HCT116 (cell line): ENCODE measurements at regions not wholly inside any gene's neighbourhood (a gene's known extent, or its start where the extent isn't known, plus 50 kb on each side); places are given as distances from the start of the nearest gene placed in this dataset.
"Not testable (repeated sequence)": the region's sequence is repeated elsewhere in the genome, so short reads cannot be mapped to it uniquely, and the experiment has no call there.

Experiments
- ATAC-seq: fragments of 200-7000 bp; cut with Tn5 transposase; 2 replicates; pipeline ENCODE4 v1.9.1; 2020; ENCODE audit warnings: mild to moderate bottlenecking, moderate library complexity
- BruUV-seq: library from RNA; stranded (reverse); fragments of 400-500 nt; replicated peaks from 2 replicates; lab custom pipeline; 2021; lab: Mats Ljungman, UMichigan
- CTCF ChIA-PET: fragments of 300-600 bp; sonication (Branson Sonifier 250); formaldehyde crosslinking; loops from one replicate; lab custom pipeline; 2021; ENCODE audit warnings: antibody characterized with exemption; lab: Charles Lee
- POLR2A ChIA-PET: fragments of 300-600, 350-600 bp; sonication (Branson Sonifier 250); formaldehyde crosslinking; loops from one replicate; lab custom pipeline; 2021; ENCODE audit warnings: antibody characterized with exemption; lab: Charles Lee
- RAD21 ChIA-PET, 2 experiments: fragments of 300-600 bp; sonication (Branson Sonifier 250); formaldehyde crosslinking; loops; one replicate each; lab custom pipeline; 2023; ENCODE audit warnings: low total read pairs in 2 of 2; ENCODE audit not compliant: uncharacterized antibody in 2 of 2, unreplicated experiment in 2 of 2, low non-redundant PET in 1 of 2; lab: Charles Lee
- DNase-seq: peaks from one replicate; pipeline ENCODE4 v3.0.0-alpha.2; 2010; ENCODE audit warnings: low read depth, low spot score
- H2AFZ ChIP-seq: fragments of 200-600 bp; shearing (Covaris generic), sonication (generic); 2 replicates; pipeline ENCODE4 v1.6.1; 2017; ENCODE audit warnings: low read depth, mixed run types, mixed read lengths, antibody characterized with exemption, low read length; ENCODE audit not compliant: poor library complexity, severe bottlenecking
- H3K27ac ChIP-seq: 2 replicates; pipeline ENCODE4 v1.5.1; 2012; ENCODE audit warnings: low read depth, low read length
- H3K27me3 ChIP-seq: fragments of 200-600 bp; sonication (generic); 2 replicates; pipeline ENCODE4 v1.6.1; 2016; ENCODE audit warnings: mixed run types, low read length, mixed read lengths; ENCODE audit not compliant: insufficient read depth
- H3K36me3 ChIP-seq, 2 experiments: fragments of 200-500 bp in 1 of 2; fragments of 200-600 bp in 1 of 2; sonication (Bioruptor generic) in 1 of 2; sonication (generic) in 1 of 2; 2 replicates each; pipeline versions ENCODE4 v1.5.1 to v1.6.1; 2014 to 2016; ENCODE audit warnings: low read length in 2 of 2, inconsistent platforms in 1 of 2, mixed read lengths in 1 of 2, mixed run types in 1 of 2; ENCODE audit not compliant: insufficient read depth in 2 of 2, control insufficient read depth in 1 of 2
- H3K4me1 ChIP-seq, 2 experiments: fragments of 200-600 bp in 1 of 2; sonication (generic) in 1 of 2; 2 replicates each; pipeline versions ENCODE4 v1.5.1 to v1.6.1; 2012 to 2017; ENCODE audit warnings: low read length in 2 of 2, inconsistent platforms in 1 of 2, mild to moderate bottlenecking in 1 of 2, mixed read lengths in 1 of 2, mixed run types in 1 of 2, moderate library complexity in 1 of 2; ENCODE audit not compliant: insufficient read depth in 2 of 2, control insufficient read depth in 1 of 2
- H3K4me2 ChIP-seq: fragments of 200-600 bp; sonication (generic); 2 replicates; pipeline ENCODE4 v1.6.1; 2017; ENCODE audit warnings: mixed run types, low read length, mixed read lengths
- H3K4me3 ChIP-seq, 2 experiments: fragments of 200-600 bp in 1 of 2; sonication (generic) in 1 of 2; replicated peaks in 1 of 2; 2 replicates each; pipeline ENCODE4 v1.5.1; 2011 to 2016; ENCODE audit warnings: low read length in 2 of 2, control low read depth in 1 of 2, low read depth in 1 of 2, mild to moderate bottlenecking in 1 of 2, mixed read lengths in 1 of 2, mixed run types in 1 of 2
- H3K79me2 ChIP-seq: fragments of 200-600 bp; sonication (generic); 2 replicates; pipeline ENCODE4 v1.6.1; 2017; ENCODE audit warnings: mild to moderate bottlenecking, mixed run types, low read length, moderate library complexity, mixed read lengths; ENCODE audit not compliant: insufficient read depth
- H3K9ac ChIP-seq: fragments of 200-600 bp; sonication (generic); 2 replicates; pipeline ENCODE4 v1.6.1; 2016; ENCODE audit warnings: low read length, mixed read lengths
- H3K9me2 ChIP-seq: fragments of 200-600 bp; sonication (generic), shearing (Covaris generic); 2 replicates; pipeline ENCODE4 v1.6.1; 2017; ENCODE audit warnings: mixed run types, mild to moderate bottlenecking, moderate library complexity; ENCODE audit not compliant: insufficient read depth
- H3K9me3 ChIP-seq, 2 experiments: fragments of 200-500 bp in 1 of 2; fragments of 200-600 bp in 1 of 2; sonication (Bioruptor generic) in 1 of 2; sonication (generic) in 1 of 2; 2 replicates each; pipeline ENCODE4 v1.6.1; 2014 to 2017; ENCODE audit warnings: low read length in 2 of 2, mixed read lengths in 2 of 2, inconsistent platforms in 1 of 2, low read depth in 1 of 2, mild to moderate bottlenecking in 1 of 2, mixed run types in 1 of 2, moderate library complexity in 1 of 2; ENCODE audit not compliant: control insufficient read depth in 1 of 2, insufficient read depth in 1 of 2
- H4K20me1 ChIP-seq: fragments of 200-600 bp; sonication (generic), shearing (Covaris generic); 2 replicates; pipeline ENCODE4 v1.6.1; 2017; ENCODE audit warnings: mixed run types, mild to moderate bottlenecking, moderate library complexity; ENCODE audit not compliant: insufficient read depth
- CEBPB ChIP-seq: IDR thresholded peaks from 2 replicates; pipeline ENCODE4 v1.6.1; 2012; ENCODE audit warnings: low read depth
- JUND ChIP-seq: IDR thresholded peaks from 2 replicates; pipeline ENCODE4 v1.6.1; 2012
- POLR2AphosphoS5 ChIP-seq: IDR thresholded peaks from 2 replicates; pipeline ENCODE4 v1.6.1; 2011; ENCODE audit warnings: mild to moderate bottlenecking, low read depth, low read length, moderate library complexity
- TCF7L2 ChIP-seq: IDR thresholded peaks from 2 replicates; pipeline ENCODE4 v1.7.0; 2011; ENCODE audit warnings: borderline replicate concordance, inconsistent platforms; ENCODE audit not compliant: insufficient read depth, insufficient read length; ENCODE audit errors: extremely low read depth
- ZNF274 ChIP-seq: fragments of 200-500 bp; sonication (Bioruptor generic); IDR thresholded peaks from 2 replicates; pipeline ENCODE4 v1.6.1; 2014; ENCODE audit warnings: mild to moderate bottlenecking, low read depth, low read length, inconsistent platforms
- intact Hi-C: fragments of 100-400 bp; cut with micrococcal nuclease; formaldehyde crosslinking; loops from 2 replicates; pipeline ENCODE4 v1.10.0; 2022
- TF ChIP-seq, protein P1 (sequence below), 3 experiments: fragments of 200-600 bp in 1 of 3; sonication (generic) in 1 of 3; IDR thresholded peaks in 2 of 3; conservative IDR thresholded peaks in 1 of 3; 2 replicates each; pipeline ENCODE4 v1.5.1; 2012 to 2017; ENCODE audit warnings: low read depth in 2 of 3, low read length in 2 of 3, antibody characterized with exemption in 1 of 3, borderline replicate concordance in 1 of 3, control low read depth in 1 of 3, mild to moderate bottlenecking in 1 of 3, mixed read lengths in 1 of 3, mixed run types in 1 of 3, moderate library complexity in 1 of 3; ENCODE audit not compliant: insufficient read depth in 1 of 3
- TF ChIP-seq, protein P2 (sequence below): IDR thresholded peaks from 2 replicates; pipeline ENCODE4 v1.6.1; 2011; ENCODE audit warnings: mild to moderate bottlenecking, low read length, moderate library complexity; ENCODE audit not compliant: insufficient replicate concordance; ENCODE audit errors: extremely low read depth
- TF ChIP-seq, protein P3 (sequence below): IDR thresholded peaks from 2 replicates; pipeline ENCODE4 v1.6.1; 2012; ENCODE audit warnings: low read depth
- TF ChIP-seq, protein P4 (sequence below): IDR thresholded peaks from 2 replicates; pipeline ENCODE4 v1.6.1; 2012

DNA sequence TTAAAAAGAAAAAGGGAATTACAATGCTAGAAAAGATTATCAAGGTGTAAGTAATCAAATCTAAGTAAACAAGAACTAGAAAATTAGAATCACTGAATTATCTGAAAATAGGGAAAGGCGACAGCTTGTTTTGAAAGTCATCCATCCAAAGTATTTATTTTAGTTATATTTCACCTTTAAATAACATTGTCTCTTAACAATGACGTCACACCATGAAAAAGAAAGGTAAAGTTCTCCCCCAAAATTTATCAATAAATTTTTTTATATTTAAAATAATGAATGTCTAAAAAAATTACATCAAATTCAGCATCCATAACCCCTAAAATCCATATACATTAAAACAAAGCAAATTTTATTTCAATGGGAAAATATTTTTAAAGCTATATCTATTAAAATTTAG, 223.2 kb downstream of the RERGL start (continued):
- TF ChIP-seq, protein P1, sequence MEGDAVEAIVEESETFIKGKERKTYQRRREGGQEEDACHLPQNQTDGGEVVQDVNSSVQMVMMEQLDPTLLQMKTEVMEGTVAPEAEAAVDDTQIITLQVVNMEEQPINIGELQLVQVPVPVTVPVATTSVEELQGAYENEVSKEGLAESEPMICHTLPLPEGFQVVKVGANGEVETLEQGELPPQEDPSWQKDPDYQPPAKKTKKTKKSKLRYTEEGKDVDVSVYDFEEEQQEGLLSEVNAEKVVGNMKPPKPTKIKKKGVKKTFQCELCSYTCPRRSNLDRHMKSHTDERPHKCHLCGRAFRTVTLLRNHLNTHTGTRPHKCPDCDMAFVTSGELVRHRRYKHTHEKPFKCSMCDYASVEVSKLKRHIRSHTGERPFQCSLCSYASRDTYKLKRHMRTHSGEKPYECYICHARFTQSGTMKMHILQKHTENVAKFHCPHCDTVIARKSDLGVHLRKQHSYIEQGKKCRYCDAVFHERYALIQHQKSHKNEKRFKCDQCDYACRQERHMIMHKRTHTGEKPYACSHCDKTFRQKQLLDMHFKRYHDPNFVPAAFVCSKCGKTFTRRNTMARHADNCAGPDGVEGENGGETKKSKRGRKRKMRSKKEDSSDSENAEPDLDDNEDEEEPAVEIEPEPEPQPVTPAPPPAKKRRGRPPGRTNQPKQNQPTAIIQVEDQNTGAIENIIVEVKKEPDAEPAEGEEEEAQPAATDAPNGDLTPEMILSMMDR (IDR thresholded peaks at IDR 0.05 in 2 of 3, conservative IDR thresholded peaks at IDR 0.05 in 1 of 3; ENCODE audit: borderline replicate concordance in 1 of 3, insufficient read depth in 1 of 3, low read depth in 2 of 3, low read length in 2 of 3): no peak
- TF ChIP-seq CEBPB: no peak

DNA sequence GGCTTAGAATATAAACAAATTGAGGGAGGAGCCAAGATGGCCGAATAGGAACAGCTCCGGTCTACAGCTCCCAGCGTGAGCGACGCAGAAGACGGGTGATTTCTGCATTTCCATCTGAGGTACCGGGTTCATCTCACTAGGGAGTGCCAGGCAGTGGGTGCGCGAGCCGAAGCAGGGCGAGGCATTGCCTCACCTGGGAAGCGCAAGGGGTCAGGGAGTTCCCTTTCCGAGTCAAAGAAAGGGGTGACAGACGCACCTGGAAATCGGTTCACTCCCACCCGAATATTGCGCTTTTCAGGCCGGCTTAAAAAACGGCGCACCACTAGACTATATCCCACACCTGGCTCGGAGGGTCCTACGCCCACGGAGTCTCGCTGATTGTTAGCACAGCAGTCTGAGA, 234.4 kb downstream of the RERGL start:
- H3K4me1 ChIP-seq, H3K27ac ChIP-seq, H3K9me2 ChIP-seq, H3K9ac ChIP-seq, POLR2A ChIA-PET, H2AFZ ChIP-seq, H4K20me1 ChIP-seq, H3K79me2 ChIP-seq, CTCF ChIA-PET, BruUV-seq, intact Hi-C loops, ATAC-seq, H3K9me3 ChIP-seq, DNase-seq, RAD21 ChIA-PET, H3K4me2 ChIP-seq, H3K27me3 ChIP-seq, H3K4me3 ChIP-seq, H3K36me3 ChIP-seq: not testable (repeated sequence)

DNA sequence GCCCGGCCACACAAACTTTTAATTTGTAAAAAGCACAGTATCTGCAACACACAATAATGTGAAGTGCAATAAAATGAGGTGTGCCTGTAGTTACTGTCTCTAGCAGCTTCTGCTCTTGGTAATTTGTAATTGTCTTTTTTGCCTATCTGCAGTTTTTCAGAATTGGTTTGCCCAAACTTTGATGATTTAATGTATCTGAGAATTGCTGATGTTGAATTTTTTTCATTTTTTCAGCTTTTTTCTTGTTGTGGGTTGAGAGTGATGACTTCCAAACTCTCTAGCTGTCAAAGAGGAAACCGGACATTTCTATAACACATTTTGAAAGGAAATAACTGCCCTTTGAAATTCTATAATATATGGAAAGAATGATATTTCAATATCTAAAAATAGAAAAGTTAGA, 236.9 kb downstream of the RERGL start:
- ChIA-PET POLR2A (no interaction called here), RAD21 (no interaction called here), CTCF (no interaction called here)
- intact Hi-C loops: no loop called here
- H2AFZ ChIP-seq: no peak overlapping the region
- H3K4me3 ChIP-seq: no peak overlapping the region
- H3K4me2 ChIP-seq: no peak overlapping the region
- peaks cover 0 to 5% of the 10 kb centered on the region in 2 experiments; a peak in 2 of 4 replicates for H3K9me3 ChIP-seq
- H3K36me3 ChIP-seq: no peaks in the 10 kb centered on the region
- DNase-seq (no peak), ATAC-seq (no peak)
- no peaks in the 10 kb centered on the region for H3K4me1 ChIP-seq
- no peaks in the 10 kb centered on the region for H3K9me2 ChIP-seq
- H4K20me1 ChIP-seq: no peaks in the 10 kb centered on the region
- no peak overlapping the region for H3K27ac ChIP-seq
- no peaks in the 10 kb centered on the region for H3K27me3 ChIP-seq
- no peaks in the 10 kb centered on the region for H3K79me2 ChIP-seq
- no peak overlapping the region for H3K9ac ChIP-seq
- no TSS peak for BruUV-seq
- TF ChIP-seq JUND (no peak), ZNF274 (no peak), TCF7L2 (no peak), POLR2AphosphoS5 (no peak)
- TF ChIP-seq, protein P2, sequence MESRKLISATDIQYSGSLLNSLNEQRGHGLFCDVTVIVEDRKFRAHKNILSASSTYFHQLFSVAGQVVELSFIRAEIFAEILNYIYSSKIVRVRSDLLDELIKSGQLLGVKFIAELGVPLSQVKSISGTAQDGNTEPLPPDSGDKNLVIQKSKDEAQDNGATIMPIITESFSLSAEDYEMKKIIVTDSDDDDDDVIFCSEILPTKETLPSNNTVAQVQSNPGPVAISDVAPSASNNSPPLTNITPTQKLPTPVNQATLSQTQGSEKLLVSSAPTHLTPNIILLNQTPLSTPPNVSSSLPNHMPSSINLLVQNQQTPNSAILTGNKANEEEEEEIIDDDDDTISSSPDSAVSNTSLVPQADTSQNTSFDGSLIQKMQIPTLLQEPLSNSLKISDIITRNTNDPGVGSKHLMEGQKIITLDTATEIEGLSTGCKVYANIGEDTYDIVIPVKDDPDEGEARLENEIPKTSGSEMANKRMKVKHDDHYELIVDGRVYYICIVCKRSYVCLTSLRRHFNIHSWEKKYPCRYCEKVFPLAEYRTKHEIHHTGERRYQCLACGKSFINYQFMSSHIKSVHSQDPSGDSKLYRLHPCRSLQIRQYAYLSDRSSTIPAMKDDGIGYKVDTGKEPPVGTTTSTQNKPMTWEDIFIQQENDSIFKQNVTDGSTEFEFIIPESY: no peak
- TF ChIP-seq, protein P3, sequence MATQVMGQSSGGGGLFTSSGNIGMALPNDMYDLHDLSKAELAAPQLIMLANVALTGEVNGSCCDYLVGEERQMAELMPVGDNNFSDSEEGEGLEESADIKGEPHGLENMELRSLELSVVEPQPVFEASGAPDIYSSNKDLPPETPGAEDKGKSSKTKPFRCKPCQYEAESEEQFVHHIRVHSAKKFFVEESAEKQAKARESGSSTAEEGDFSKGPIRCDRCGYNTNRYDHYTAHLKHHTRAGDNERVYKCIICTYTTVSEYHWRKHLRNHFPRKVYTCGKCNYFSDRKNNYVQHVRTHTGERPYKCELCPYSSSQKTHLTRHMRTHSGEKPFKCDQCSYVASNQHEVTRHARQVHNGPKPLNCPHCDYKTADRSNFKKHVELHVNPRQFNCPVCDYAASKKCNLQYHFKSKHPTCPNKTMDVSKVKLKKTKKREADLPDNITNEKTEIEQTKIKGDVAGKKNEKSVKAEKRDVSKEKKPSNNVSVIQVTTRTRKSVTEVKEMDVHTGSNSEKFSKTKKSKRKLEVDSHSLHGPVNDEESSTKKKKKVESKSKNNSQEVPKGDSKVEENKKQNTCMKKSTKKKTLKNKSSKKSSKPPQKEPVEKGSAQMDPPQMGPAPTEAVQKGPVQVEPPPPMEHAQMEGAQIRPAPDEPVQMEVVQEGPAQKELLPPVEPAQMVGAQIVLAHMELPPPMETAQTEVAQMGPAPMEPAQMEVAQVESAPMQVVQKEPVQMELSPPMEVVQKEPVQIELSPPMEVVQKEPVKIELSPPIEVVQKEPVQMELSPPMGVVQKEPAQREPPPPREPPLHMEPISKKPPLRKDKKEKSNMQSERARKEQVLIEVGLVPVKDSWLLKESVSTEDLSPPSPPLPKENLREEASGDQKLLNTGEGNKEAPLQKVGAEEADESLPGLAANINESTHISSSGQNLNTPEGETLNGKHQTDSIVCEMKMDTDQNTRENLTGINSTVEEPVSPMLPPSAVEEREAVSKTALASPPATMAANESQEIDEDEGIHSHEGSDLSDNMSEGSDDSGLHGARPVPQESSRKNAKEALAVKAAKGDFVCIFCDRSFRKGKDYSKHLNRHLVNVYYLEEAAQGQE: no peak
- TF ChIP-seq, protein P4, sequence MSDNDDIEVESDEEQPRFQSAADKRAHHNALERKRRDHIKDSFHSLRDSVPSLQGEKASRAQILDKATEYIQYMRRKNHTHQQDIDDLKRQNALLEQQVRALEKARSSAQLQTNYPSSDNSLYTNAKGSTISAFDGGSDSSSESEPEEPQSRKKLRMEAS: no peak
